GM10248 (cell line): ENCODE measurements at regions not wholly inside any gene's neighbourhood (a gene's known extent, or its start where the extent isn't known, plus 50 kb on each side); places are given as distances from the start of the nearest gene placed in this dataset.

ENCODE experiments used
- CTCF ChIA-PET: fragments of 300-600 bp; sonication (Branson Sonifier 250); formaldehyde crosslinking; extraction: SDS; loops from one replicate; lab custom pipeline; 2021; ENCODE audit warnings: antibody characterized with exemption; lab: Yijun Ruan, JAX
- POLR2A ChIA-PET: fragments of 350-650 bp; sonication (Branson Sonifier 250); formaldehyde crosslinking; extraction: SDS; loops from one replicate; lab custom pipeline; 2020; ENCODE audit warnings: antibody characterized with exemption; lab: Yijun Ruan, JAX
- DNase-seq: peaks from one replicate; pipeline ENCODE4 v3.0.0; 2012; ENCODE audit errors: extremely low spot score
- CTCF ChIP-seq: IDR thresholded peaks from 2 replicates; pipeline ENCODE4 v1.5.1; 2012; ENCODE audit warnings: mild to moderate bottlenecking, low read depth; ENCODE audit errors: extremely low read depth, missing control alignments, control extremely low read depth

GRCh38 chr1:106615473-106615872, 441.0 kb upstream of the PRMT6 start:
- CTCF ChIA-PET = no interaction called here
- no peak for DNase-seq
- TF ChIP-seq CTCF = no peak
- POLR2A ChIA-PET = no interaction called here

GRCh38 chr1:106619080-106619826, 437.2 kb upstream of the PRMT6 start:
- TF ChIP-seq CTCF = no peak
- no peak for DNase-seq
- POLR2A ChIA-PET = no interaction called here
- CTCF ChIA-PET = interaction anchor here (1.2 kb wide), 1 partner anchor 18 kb away, joined by 5 read pairs; no protein-coding TSS in a partner anchor

GRCh38 chr1:106619827-106620134, 436.7 kb upstream of the PRMT6 start:
- DNase-seq = no peak
- ChIA-PET CTCF (interaction anchor here (0.9 to 1.2 kb wide), 2 partner anchors 10 to 18 kb away, joined by 3 to 5 read pairs; no protein-coding TSS in a partner anchor), POLR2A (no interaction called here)
- TF ChIP-seq CTCF = no peak

GRCh38 chr1:106620521-106620954, 435.9 kb upstream of the PRMT6 start:
- ChIA-PET POLR2A (no interaction called here), CTCF (interaction anchor here (0.9 to 1.2 kb wide), 2 partner anchors 11 to 17 kb away, joined by 3 to 5 read pairs; no protein-coding TSS in a partner anchor)
- TF ChIP-seq CTCF = no peak
- no peak for DNase-seq

- POLR2A ChIA-PET = no interaction called here
- CTCF ChIA-PET = no interaction called here
- DNase-seq = no peak
- no peak for TF ChIP-seq CTCF
Observed at GRCh38 chr1:106621853-106622252, 434.6 kb upstream of the PRMT6 start.

GRCh38 chr1:106637566-106637965, 418.9 kb upstream of the PRMT6 start:
- no peak for DNase-seq
- TF ChIP-seq CTCF = no peak
- POLR2A ChIA-PET = interaction anchor here (0.7 kb wide), 1 partner anchor 21 kb away, joined by 3 read pairs; no protein-coding TSS in a partner anchor
- CTCF ChIA-PET = interaction anchor here (1.1 to 1.8 kb wide), 2 partner anchors 17 to 19 kb away, joined by 3 to 5 read pairs; no protein-coding TSS in a partner anchor
